GM19455 (cell line): ENCODE measurements at regions not wholly inside any gene's neighbourhood (a gene's known extent, or its start where the extent isn't known, plus 50 kb on each side); places are given as distances from the start of the nearest gene placed in this dataset.

Source experiments
- ATAC-seq: cut with Tn5 transposase; IDR thresholded peaks from one replicate; pipeline ENCODE4 v1.9.1; 2021; ENCODE audit not compliant: unreplicated experiment

DNA sequence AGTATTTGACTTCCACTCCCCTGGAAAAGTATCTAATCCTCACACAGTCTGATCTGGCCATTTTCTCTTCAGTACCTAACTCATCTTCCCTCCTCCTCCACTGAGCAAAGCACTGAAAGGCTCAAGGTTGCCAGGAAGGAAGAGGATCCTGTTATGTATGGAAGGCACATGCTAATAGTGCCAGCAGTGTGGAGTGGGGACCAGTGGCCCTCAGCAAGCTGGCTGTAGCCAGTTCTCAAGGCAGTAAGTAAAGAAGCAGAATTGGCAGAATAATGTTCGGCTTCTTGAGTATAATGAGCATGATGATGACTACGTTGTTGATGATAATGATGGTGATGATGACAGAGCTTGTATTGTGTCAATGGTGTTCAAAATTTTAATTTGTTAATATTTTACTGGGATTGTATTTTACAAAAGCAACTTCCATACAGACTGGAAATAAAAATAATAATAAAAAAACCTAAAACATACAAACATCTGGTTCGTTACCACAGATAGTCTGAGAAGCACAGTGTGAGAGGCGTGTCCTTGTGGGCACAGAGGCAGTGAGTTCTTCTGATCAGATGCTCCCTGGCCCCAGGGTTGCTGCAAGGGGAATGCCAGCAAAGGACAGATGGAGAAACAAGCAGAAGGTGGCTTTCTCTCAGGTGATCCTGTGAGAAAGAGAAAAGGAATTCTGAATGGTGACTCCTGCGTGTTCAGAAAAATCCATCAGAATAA is 528.8 kb downstream of the CMPK2 start:
- ATAC-seq = no peak

DNA sequence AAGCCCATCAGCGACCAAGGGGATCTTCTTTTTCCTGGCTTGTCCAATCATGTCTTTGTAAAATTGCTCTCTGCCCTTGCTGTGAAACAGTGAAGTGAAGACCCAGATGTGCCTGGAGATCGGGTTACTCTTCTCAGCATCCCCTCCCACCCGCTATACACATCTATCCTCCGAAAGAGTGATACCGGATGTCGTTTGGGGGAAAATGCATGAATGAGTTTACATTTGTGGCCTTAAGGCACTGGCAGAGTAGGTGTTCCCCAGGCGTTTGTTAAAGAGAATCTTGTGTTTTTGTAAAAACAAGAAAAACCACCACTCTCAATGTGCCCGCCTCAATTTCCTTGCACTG is 528.3 kb downstream of the CMPK2 start:
- no peak for ATAC-seq

DNA sequence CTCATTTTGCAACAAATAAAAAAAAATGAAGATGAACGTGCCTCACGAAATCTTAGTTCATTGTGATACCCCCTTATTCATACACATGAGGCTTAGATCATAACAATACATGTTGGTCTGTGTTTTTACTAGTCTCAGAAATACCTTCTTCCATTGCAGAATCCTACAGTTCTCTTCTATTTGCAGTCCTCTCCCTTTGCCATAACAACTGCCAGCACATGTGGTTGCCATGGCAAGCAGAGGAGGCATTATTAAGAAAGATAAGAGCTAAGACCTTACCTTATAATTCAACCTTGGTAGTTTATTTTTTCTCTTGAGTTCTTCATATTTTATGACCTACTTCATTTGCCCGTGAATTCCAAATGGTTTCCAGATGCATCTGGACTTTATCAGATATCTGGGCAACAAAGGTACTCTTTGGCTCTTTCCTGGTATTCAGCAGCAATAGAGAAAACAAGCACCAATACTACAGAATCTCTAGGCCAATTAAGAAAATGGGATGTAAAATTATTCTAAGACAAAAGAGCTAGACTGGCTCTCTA is 524.0 kb downstream of the CMPK2 start:
- ATAC-seq = no peak

DNA sequence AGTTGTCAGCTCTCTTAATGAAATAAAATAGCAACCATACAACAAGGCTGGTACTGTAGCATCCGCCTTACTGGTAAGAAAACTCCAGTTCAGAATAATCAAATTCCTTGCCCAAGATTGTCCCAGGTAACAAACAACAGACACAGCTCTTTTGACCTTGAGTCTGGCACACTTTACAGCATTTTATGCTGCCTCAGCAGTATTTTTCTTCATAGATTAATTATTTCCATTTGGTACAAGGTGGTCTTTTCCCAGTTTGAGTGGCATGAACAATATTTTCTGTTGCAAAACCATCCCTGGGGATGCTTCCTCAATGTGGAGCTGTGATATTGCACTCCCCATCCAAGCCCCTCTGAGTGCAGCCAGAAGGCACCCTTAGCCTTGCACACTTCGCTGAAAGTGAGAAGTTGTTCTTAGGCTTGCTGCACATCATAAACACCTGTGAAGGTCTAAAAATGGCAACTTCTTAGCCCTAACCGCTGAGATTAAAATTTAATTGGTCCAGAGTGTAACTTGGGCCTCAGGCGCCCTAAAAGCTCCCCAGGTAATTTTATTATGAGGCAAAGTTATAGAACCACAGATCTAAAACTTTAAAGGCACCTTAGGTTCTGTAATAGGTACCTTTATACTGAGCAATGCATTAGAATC is 523.3 kb downstream of the CMPK2 start:
- no peak for ATAC-seq

DNA sequence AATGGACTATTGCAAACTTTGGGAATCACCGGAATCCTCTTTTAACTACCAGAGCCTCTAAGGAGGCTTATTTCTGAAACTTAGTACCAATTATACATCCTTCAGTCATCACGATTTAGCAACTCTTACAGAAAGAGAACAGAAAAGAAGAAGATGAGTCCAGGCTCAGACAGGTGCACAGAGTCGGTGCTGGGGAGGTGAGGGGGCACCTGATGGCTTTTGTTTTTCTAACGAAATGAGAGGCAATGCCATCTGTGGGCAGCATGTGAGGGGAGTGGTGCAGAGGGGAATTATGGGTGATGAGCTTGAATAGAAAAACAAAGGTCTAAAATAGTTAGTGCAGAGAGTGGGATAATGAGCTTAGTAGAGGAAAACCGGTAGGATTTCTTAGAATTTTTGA is 522.6 kb downstream of the CMPK2 start:
- ATAC-seq = no peak

DNA sequence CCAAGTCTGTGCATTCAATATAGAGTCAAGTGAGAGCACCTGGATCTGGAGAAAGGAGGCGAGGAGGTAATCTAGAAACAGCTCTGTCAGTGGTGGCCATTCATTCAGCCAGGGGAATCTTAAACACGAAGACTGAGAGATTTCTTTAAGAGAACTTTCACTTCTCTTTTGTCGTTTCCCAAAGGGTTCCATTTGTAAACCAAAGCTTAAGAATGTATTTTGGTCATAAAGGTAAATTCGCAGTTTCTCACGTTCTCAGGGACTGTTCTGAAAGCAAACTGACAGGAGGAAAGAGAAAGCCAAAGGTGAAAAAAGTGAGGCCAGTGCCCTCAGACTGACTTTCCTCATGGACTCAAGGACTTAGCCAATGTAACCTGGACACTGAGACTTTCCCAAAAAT is 513.5 kb downstream of the CMPK2 start:
- peak; percentile 71 for ATAC-seq

DNA sequence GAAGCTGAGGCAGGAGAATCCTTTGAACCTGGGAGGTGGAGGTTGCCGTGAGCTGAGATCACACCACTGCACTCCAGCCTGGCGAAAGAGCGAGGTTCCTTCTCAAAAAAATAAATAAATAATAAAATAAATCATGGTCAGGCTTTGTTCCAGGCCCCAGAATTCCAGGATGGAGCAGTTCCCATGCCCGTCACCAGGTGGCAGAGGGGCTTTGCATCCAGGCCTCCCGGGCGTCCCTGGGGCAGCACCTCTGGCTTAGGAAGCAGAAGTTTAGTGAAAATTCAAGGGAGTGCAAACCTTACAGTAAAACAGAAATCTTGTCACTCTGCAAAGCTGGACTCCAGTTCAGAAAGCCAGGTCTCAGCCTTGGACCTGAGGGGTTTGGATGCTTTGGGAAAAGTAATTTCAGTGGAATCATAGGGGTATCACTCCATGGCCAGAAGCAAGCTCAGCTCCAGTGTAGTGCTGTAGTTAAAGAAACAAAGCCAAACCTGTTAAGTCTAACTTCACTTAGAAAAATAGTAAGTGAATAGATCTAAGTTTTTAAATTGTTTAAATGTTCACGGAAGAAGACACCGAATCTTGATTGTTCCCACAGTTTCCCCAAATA is 512.7 kb downstream of the CMPK2 start:
- no peak for ATAC-seq

DNA sequence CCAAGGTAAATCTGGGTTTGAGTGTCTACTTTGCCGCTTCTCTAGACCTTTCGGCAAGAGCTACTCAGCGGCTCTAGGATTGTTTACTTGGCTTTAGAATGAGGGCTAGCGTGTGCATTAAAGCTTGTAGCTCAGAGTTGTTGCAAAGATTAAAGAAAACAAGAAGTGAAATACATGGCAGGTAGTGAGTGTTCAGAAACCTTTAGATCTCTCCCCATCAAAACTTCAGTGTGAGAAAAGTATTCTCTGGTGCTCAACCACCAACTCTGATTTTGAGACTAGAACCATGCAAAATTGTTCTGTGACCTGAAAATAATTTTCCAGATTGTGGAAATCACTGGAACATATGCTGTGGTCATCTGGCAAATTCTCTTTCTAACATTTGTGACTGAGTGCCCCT is 512.0 kb downstream of the CMPK2 start:
- ATAC-seq = peak; percentile 67

DNA sequence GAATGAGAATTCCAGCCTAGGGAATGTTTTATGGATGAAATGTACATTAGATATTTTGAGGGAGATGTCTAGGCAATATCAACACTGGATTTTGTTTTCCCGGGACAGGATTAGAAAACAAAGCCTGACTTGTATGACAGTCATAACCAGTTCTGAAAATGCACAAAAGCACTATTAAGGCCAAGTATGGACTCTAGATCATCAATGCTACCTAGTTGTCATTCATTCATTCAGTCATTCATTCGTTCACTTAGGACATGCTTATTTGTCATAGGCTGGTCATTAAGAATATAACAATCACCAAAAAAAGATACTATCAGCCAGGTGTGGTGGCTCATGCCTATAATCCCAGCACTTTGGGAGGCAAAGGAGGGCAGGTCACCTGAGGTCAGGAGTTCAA is 511.2 kb downstream of the CMPK2 start:
- ATAC-seq = no peak

DNA sequence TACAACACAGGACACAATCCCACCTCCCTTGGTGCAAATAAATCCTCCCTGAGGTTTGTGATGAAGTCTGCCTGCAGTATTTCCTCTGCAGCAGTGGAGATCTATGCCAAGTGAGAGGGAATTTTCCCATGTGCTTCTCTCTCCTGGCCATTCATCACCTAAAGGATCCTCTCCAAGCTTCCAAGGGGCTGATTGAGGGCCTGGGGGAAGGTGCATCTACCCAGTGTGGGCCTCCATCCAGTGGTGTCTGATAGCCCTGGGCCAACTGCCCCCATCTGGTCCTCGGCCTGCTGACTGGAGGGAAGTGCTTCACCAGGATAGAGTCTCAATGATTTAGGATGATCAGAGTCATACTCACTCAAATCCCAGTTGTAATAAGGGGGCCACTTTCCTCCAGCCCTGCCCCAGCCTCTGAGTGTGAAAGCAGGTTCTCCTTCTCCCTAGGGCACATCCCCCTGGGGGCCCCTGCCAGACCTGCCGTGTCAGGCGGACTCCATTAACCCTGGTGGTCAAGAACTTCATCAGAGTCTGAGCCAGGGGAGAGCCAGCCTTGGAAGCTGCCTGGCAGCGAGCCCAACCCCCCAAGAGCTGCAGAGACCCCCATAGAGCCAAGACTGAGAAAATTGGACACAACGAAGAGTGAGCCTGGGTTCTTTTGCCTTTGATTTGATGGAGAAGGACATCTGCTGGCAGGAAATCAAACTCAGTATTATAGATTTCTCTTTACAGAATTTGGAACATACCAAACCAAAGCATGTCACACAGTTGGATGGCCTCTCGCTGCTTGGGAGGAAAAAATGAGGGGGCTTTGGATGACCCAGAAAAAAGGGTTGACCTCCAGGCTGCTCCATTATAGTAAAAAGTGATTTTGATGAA is 509.6 kb downstream of the CMPK2 start:
- no peak for ATAC-seq

DNA sequence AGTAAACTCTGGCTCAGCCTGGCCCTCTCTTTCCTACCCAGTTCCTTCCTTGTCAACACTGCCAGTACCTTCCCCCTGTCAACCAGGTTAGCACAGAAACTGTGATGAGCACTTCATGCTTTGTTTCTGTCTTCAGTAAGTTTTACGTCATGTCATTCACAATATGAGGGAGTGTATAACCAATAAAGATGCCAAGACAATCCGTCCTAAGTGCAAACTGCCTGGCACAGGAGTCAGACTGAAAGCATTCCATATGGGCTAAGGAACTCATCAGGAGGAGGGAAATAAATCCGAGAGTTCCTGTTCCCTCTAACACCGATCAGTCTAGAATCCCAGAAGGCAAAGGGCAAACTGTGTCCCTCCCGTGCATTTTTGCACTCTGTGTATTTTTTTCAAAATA is 507.2 kb downstream of the CMPK2 start:
- no peak for ATAC-seq

DNA sequence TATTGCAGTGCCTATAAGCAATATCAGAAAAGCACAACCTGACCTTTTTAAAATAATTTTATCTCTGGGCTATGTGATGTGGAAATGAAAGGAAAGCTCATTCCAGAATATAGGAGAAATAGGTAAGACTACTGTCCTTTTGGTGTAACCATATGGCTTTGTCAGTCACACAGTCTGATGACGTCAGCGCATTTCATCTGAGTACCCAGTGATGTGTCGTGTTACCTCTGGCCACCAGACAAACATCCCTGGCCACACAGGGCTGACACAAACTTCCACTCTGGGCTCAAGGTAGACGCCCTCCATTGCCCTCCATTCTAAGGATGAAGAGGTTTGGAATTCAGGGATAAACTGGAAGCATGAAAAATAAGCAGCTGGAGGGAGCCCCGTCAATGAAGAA is 506.7 kb downstream of the CMPK2 start:
- no peak for ATAC-seq

DNA sequence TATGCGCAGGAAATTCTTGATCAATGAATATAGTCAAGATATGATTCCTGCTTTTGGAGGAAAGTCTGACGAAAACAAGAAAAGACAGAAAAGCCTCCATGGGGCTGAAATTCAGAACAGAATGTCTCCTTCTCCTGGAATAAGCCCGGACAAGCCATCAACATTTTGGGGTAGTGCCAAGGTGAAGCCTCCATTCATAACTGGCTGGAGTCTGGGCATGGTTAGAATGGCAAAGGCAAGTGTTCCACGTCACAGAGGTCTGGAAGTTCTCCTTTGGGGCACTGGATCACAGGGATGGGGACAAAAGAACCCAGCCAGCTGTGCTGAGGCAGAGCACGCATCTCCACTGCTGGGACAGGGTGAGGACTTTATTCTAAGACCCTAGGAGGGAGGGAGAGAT is 505.7 kb downstream of the CMPK2 start:
- ATAC-seq = no peak

DNA sequence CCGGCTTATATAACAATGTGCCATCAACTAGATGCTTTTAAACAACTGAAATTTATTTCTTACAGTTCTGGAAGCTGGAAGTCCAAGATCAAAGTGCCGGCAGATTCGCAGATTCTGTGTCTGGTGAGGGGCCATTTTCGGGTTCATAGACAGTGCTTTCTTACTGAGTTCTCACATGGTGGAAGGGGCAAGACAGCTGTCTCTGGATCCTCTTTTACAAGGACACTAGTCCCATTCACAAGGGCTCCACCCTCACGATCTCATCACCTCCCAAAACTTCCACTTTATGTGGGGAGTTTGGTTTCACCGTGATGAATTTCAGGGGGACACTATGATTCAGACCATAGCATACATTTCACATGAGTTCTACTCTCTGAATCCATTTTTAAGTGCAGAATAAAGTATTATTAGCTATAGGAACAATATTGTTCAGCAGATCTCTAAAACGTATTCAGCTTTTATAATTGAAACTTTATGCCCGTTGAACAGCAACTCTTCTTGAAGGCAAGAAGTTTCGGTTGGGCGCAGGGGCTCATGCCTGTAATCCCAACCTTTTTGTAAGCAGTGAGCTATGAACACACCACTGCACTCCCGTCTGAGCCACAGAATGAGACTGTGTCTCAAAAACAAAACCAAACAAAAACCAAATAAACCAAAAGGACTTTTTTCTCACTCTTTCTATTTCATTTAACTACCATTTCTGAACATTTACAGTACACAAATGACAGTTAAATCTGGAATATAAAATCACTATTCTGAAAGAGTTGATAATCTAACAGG is 502.8 kb downstream of the CMPK2 start:
- ATAC-seq = no peak

DNA sequence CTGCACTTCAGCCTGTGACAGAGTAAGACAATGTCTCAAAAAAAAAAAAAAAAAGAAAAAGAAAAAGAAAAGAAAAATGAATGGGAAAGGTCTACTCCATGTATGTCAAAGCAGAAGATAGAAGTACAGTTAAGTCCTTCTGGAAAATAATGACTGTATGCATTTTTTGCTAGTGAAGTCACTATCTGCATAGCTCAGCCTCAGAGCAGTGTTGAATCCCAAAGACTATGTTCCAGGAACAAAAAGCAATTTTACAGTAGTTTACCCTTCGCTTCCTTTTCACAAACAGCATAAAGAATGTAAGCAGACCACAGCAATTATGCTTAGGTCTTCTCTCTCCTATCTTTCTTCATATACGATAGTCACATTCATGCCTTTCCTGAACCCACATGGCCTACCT is 497.4 kb downstream of the CMPK2 start:
- no peak for ATAC-seq

DNA sequence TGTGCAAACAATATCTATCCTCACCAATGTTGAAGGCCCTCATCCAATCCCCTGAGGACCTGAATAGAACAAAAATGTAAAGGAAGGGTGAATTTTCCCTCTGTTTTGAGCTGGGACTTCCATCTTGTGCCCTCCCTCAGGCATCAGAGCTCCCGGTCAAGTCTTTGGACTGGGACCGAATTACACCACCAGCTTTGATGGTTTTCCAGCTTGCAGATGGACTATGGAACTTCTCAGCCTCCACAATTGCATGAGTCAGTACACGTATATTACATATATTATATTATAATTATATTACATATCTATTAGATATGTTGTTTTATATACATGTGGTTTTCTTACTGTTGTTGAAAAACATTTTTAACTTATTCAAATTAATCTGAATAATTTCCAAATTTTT is 496.4 kb downstream of the CMPK2 start:
- no peak for ATAC-seq

DNA sequence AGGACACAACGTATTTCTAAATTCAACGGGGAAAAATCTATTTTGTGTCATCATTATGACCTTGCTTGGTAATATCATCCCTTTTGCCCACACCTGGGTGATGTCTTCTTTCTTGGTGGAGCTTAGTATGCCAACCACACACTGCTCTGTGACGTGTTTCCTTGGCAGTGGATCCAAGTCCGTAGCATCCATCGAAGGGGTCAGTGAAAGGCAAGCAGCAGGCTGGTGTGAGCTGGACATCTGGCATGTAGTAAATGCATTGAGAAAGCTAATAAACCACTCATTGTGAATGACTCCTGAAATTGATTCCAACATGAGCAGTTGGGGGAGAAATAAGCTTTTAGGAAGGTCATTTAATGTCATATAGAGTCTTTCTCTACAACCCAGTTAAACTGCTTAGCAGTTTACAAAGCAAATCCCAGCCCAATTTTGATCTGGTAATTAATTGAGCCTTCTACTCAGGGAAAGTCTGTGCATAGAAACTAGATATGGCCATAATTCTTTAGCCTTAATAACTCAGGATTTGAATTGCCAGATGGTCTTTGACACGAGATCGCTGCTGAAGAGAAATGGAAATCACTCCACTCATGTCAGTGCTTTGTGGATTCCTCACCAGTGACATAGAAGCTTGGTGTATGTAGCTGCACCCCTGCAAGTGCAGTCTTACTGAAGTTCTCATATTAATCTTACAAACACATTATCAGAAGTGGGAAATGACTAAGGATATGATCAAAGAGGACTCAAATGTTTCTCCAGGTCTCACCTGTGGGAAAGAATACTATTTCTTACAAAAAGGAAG is 494.8 kb downstream of the CMPK2 start:
- ATAC-seq = no peak

DNA sequence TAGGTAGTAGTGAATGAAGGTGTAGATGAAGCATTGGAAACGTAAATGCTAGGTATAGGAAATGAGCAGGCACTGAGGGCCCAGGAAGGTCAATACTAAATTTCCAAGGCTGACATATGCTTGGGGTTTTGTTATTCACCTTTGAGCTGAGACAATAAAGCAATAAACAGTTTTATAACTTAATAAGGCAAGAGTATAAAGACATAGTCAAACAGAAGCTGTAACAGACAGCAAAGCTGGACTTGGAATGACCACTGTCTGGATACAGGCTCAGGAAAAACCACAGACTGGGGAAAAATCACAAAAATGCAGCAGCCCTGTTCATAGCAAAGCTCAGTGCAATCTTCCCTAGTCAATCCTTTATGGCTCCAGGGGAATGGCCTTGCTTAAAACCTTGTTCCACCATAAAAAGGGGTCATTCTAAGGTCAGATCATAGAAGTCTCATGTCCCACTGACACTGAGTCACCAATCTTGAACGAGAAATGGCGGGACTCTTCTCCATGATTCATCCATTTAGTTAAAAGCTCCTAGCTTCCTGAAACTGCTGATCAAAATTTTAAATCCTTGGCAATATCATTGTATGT is 493.3 kb downstream of the CMPK2 start:
- ATAC-seq = no peak

DNA sequence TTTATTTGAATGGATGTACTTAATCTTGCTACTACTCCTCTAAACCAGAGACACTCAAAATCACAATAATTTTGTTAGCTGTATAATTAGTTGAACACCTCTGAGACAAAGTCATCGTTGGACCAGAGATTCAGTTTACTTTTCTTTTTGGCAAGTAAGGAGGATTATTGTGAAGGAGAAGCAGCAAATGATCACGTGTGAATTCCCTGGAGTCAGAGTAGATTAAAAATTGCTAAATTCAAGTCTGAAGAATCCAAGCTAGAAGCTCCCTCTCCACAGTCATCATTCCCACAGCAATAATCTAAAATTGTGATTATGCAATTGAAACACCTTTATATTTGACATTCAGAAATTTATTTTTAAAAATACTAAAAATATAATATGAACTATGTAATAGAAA is 484.4 kb downstream of the CMPK2 start:
- ATAC-seq = no peak
